ENCODE measurements at regions not wholly inside any gene's neighbourhood (a gene's known extent, or its start where the extent isn't known, plus 50 kb on each side); places are given as distances from the start of the nearest gene placed in this dataset.

DNA sequence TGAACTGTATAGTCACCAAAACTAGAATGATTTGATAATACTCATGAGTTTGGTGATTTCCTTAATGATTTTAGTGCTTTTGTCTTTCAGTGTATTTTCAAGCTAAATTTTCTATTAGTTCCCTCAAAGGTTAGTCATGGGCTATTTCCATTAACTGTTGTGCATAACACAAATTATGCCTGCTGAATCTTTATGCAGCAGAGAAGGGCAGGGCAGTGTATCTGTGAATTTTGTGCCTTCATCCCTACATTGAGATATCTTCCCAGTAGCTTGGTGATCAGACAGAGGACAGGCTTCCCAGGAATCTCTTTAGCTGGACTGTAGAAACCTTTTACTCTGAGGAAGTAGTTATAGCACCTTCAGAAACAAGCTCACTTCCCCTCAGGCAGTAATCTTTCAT is 1036.9 kb downstream of the EFNA5 start:
- TF ChIP-seq RAD21 (IDR thresholded peaks at IDR 0.05; ENCODE audit: low read depth) (no peak), EGR1 (IDR thresholded peaks at IDR 0.05) (no peak)
- TF ChIP-seq, protein P1, sequence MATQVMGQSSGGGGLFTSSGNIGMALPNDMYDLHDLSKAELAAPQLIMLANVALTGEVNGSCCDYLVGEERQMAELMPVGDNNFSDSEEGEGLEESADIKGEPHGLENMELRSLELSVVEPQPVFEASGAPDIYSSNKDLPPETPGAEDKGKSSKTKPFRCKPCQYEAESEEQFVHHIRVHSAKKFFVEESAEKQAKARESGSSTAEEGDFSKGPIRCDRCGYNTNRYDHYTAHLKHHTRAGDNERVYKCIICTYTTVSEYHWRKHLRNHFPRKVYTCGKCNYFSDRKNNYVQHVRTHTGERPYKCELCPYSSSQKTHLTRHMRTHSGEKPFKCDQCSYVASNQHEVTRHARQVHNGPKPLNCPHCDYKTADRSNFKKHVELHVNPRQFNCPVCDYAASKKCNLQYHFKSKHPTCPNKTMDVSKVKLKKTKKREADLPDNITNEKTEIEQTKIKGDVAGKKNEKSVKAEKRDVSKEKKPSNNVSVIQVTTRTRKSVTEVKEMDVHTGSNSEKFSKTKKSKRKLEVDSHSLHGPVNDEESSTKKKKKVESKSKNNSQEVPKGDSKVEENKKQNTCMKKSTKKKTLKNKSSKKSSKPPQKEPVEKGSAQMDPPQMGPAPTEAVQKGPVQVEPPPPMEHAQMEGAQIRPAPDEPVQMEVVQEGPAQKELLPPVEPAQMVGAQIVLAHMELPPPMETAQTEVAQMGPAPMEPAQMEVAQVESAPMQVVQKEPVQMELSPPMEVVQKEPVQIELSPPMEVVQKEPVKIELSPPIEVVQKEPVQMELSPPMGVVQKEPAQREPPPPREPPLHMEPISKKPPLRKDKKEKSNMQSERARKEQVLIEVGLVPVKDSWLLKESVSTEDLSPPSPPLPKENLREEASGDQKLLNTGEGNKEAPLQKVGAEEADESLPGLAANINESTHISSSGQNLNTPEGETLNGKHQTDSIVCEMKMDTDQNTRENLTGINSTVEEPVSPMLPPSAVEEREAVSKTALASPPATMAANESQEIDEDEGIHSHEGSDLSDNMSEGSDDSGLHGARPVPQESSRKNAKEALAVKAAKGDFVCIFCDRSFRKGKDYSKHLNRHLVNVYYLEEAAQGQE (IDR thresholded peaks at IDR 0.05; ENCODE audit: low read depth), result no peak
- TF ChIP-seq, protein P2, sequence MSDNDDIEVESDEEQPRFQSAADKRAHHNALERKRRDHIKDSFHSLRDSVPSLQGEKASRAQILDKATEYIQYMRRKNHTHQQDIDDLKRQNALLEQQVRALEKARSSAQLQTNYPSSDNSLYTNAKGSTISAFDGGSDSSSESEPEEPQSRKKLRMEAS (IDR thresholded peaks at IDR 0.05), result no peak
